CD4-positive, alpha-beta T cell (primary cell): ENCODE measurements at regions not wholly inside any gene's neighbourhood (a gene's known extent, or its start where the extent isn't known, plus 50 kb on each side); places are given as distances from the start of the nearest gene placed in this dataset.

Source experiments
- ATAC-seq: fragments of 200-7000 bp; cut with Tn5 transposase; one replicate; pipeline ENCODE4 v1.10.0; 2022; ENCODE audit warnings: mild to moderate bottlenecking; ENCODE audit not compliant: poor library complexity
- CTCF ChIA-PET: fragments of 350-600 bp; sonication (Branson Sonifier 250); formaldehyde crosslinking; loops from one replicate; lab custom pipeline; 2021; ENCODE audit warnings: antibody characterized with exemption, inconsistent platforms; lab: Charles Lee
- POLR2A ChIA-PET: fragments of 350-600 bp; sonication (Branson Sonifier 250); formaldehyde crosslinking; loops from one replicate; lab custom pipeline; 2021; ENCODE audit warnings: antibody characterized with exemption, inconsistent platforms; lab: Charles Lee
- DNase-seq, 14 experiments: peaks; one replicate each; pipeline ENCODE4 v3.0.0-alpha.2; 2013 to 2020; ENCODE audit warnings: mixed read lengths in 2 of 14
- H3K27ac ChIP-seq, 2 donors: one replicate each; pipeline versions ENCODE4 v1.5.1 to v1.7.0; 2013; ENCODE audit warnings: low read length in 2 of 2, low read depth in 1 of 2, mild to moderate bottlenecking in 1 of 2
- H3K27me3 ChIP-seq, 2 experiments: 1 replicate in 1 of 2; 2 replicates in 1 of 2; pipeline versions ENCODE4 v1.6.1 to v1.7.0; 2013; ENCODE audit warnings: low read length in 2 of 2, control low read depth in 1 of 2, mild to moderate bottlenecking in 1 of 2, moderate library complexity in 1 of 2; ENCODE audit not compliant: insufficient read depth in 2 of 2, control insufficient read depth in 1 of 2
- H3K36me3 ChIP-seq: one replicate; pipeline ENCODE4 v1.6.1; 2013; ENCODE audit warnings: low read length, control low read depth; ENCODE audit not compliant: insufficient read depth
- H3K4me1 ChIP-seq: one replicate; pipeline ENCODE4 v1.6.1; 2013; ENCODE audit warnings: low read length, control low read depth; ENCODE audit not compliant: insufficient read depth
- H3K4me3 ChIP-seq: one replicate; pipeline ENCODE4 v1.5.1; 2013; ENCODE audit warnings: mild to moderate bottlenecking, low read length, moderate library complexity
- H3K9me3 ChIP-seq, 2 experiments: 1 replicate in 1 of 2; 2 replicates in 1 of 2; pipeline versions ENCODE4 v1.6.1 to v1.7.0; 2013; ENCODE audit warnings: low read length in 2 of 2, mild to moderate bottlenecking in 2 of 2, control low read depth in 1 of 2, moderate library complexity in 1 of 2; ENCODE audit not compliant: control insufficient read depth in 1 of 2, insufficient read depth in 1 of 2
- H3K27ac Mint-ChIP-seq: one replicate; pipeline ENCODE4 v1.8.0; 2020; ENCODE audit warnings: mixed read lengths
- H3K27me3 Mint-ChIP-seq: one replicate; pipeline ENCODE4 v1.8.0; 2021; ENCODE audit warnings: mixed read lengths
- H3K36me3 Mint-ChIP-seq: one replicate; pipeline ENCODE4 v1.8.0; 2021; ENCODE audit warnings: low read depth, mixed read lengths
- H3K4me1 Mint-ChIP-seq: one replicate; pipeline ENCODE4 v1.8.0; 2021; ENCODE audit warnings: low read depth, mixed read lengths
- H3K4me3 Mint-ChIP-seq: one replicate; pipeline ENCODE4 v1.8.0; 2020; ENCODE audit warnings: mild to moderate bottlenecking, mixed read lengths
- H3K9me3 Mint-ChIP-seq: one replicate; pipeline ENCODE4 v1.8.0; 2020; ENCODE audit warnings: mixed read lengths
- intact Hi-C, 2 experiments: fragments of 100-400 bp; cut with DNase I in 1 of 2; cut with micrococcal nuclease in 1 of 2; formaldehyde crosslinking; loops; one replicate each; pipeline versions ENCODE4 v1.15.1 to v1.9.0; 2023 to 2025; cut with DNase I, micrococcal nuclease
- TF ChIP-seq, protein P1 (sequence below): fragments of 200-600 bp; IDR thresholded peaks from one replicate; pipeline ENCODE4 v1.8.0; 2022; ENCODE audit warnings: antibody characterized with exemption, mild to moderate bottlenecking

DNA sequence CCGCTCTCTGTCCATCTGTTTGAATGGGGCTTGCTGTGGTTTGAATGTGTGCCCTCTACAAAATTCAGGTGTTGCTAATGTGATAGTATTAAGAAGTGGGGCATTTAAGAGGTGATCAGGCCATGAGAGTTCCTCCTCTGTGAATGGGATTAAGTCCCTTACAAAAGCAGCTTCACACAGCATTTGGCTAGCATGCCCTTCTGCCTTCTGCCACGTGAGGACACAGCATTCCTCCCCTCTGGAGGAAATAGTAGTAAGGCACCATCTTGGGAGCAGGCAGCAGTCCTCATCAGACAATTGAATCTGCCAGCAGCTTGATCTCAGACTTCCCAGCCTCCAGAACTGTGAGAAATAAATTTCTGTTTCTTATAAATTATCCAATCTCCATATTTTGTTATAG lies 540.2 kb downstream of the CSNK1G3 start:
- Mint-ChIP-seq H3K27me3 (no peaks in the 10 kb centered on the region), H3K4me1 (peaks cover 2% of the 10 kb centered on the region), H3K27ac (no peak overlapping the region), H3K36me3 (no peaks in the 10 kb centered on the region), H3K9me3 (no peaks in the 10 kb centered on the region), H3K4me3 (no peak overlapping the region)
- H3K36me3 ChIP-seq: no peaks in the 10 kb centered on the region
- intact Hi-C loops: no loop called here
- ChIA-PET CTCF (no interaction called here), POLR2A (no interaction called here)
- ATAC-seq (no peak), DNase-seq (no peak)
- H3K4me1 ChIP-seq: no peaks in the 10 kb centered on the region
- TF ChIP-seq, protein P1, sequence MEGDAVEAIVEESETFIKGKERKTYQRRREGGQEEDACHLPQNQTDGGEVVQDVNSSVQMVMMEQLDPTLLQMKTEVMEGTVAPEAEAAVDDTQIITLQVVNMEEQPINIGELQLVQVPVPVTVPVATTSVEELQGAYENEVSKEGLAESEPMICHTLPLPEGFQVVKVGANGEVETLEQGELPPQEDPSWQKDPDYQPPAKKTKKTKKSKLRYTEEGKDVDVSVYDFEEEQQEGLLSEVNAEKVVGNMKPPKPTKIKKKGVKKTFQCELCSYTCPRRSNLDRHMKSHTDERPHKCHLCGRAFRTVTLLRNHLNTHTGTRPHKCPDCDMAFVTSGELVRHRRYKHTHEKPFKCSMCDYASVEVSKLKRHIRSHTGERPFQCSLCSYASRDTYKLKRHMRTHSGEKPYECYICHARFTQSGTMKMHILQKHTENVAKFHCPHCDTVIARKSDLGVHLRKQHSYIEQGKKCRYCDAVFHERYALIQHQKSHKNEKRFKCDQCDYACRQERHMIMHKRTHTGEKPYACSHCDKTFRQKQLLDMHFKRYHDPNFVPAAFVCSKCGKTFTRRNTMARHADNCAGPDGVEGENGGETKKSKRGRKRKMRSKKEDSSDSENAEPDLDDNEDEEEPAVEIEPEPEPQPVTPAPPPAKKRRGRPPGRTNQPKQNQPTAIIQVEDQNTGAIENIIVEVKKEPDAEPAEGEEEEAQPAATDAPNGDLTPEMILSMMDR: no peak
- H3K27ac ChIP-seq: no peak overlapping the region
- no peaks in the 10 kb centered on the region for H3K27me3 ChIP-seq
- no peak overlapping the region for H3K4me3 ChIP-seq
- no peaks in the 10 kb centered on the region for H3K9me3 ChIP-seq

GRCh38 chr5:124050120-124050770 lies 538.3 kb downstream of the CSNK1G3 start:
- H3K4me3 ChIP-seq: no peak overlapping the region
- H3K4me1 ChIP-seq: no peaks in the 10 kb centered on the region
- DNase-seq: no peak
- no peak for ATAC-seq
- no peak overlapping the region for H3K27ac ChIP-seq
- no peak overlapping the region for H3K4me3 Mint-ChIP-seq
- ChIA-PET POLR2A (no interaction called here), CTCF (no interaction called here)
- TF ChIP-seq, protein P1: no peak
- intact Hi-C loops: no loop called here
- H3K4me1 Mint-ChIP-seq: no peaks in the 10 kb centered on the region
- H3K9me3 ChIP-seq: no peaks in the 10 kb centered on the region
- no peaks in the 10 kb centered on the region for H3K36me3 ChIP-seq
- H3K36me3 Mint-ChIP-seq: no peaks in the 10 kb centered on the region
- H3K27me3 ChIP-seq: no peaks in the 10 kb centered on the region
- no peak overlapping the region for H3K27ac Mint-ChIP-seq
- H3K9me3 Mint-ChIP-seq: no peaks in the 10 kb centered on the region
- no peaks in the 10 kb centered on the region for H3K27me3 Mint-ChIP-seq

- no peak for ATAC-seq
- Histone ChIP-seq H3K27ac (no peak overlapping the region), H3K27me3 (no peaks in the 10 kb centered on the region), H3K36me3 (no peaks in the 10 kb centered on the region), H3K4me1 (no peaks in the 10 kb centered on the region), H3K4me3 (no peak overlapping the region), H3K9me3 (peaks cover 0 to 7% of the 10 kb centered on the region in 2 experiments)
- Mint-ChIP-seq H3K4me3 (no peak overlapping the region), H3K4me1 (no peaks in the 10 kb centered on the region), H3K27me3 (no peaks in the 10 kb centered on the region), H3K27ac (no peak overlapping the region), H3K36me3 (no peaks in the 10 kb centered on the region), H3K9me3 (no peaks in the 10 kb centered on the region)
- intact Hi-C loops: no loop called here
- CTCF ChIA-PET: no interaction called here
- TF ChIP-seq, protein P1: no peak
- POLR2A ChIA-PET: no interaction called here
- DNase-seq: no peak
These were observed 533.4 kb downstream of the CSNK1G3 start for GRCh38 chr5:124045412-124045811.
